ENCODE measurements at regions not wholly inside any gene's neighbourhood (a gene's known extent, or its start where the extent isn't known, plus 50 kb on each side); places are given as distances from the start of the nearest gene placed in this dataset.

- TF ChIP-seq CTCF (IDR thresholded peaks at IDR 0.05) (no peak), EP300 (IDR thresholded peaks at IDR 0.05) (no peak)
These were observed 110.9 kb upstream of the ROBO1 start for GRCh38 chr3:79878708-79879107.

All from ovary (tissue), 3 donors.